ENCODE measurements at regions not wholly inside any gene's neighbourhood (a gene's known extent, or its start where the extent isn't known, plus 50 kb on each side); places are given as distances from the start of the nearest gene placed in this dataset.

GRCh38 chr18:39713961-39714360, 2148.4 kb upstream of the CELF4 start:
- TF ChIP-seq NRF1 (conservative IDR thresholded peaks at IDR 0.05; ENCODE audit: low read depth, low read length) (no peak), CTCF (IDR thresholded peaks at IDR 0.05 in 2 of 3, conservative IDR thresholded peaks at IDR 0.05 in 1 of 3; ENCODE audit: control insufficient read depth in 2 of 3, extremely low read depth in 1 of 3, insufficient read depth in 1 of 3, low read depth in 3 of 3, low read length in 3 of 3) (no peak), ZBED1 (IDR thresholded peaks at IDR 0.05; ENCODE audit: borderline replicate concordance) (no peak), RAD21 (IDR thresholded peaks at IDR 0.05; ENCODE audit: insufficient read depth, low read depth, low read length) (no peak), HSF1 (IDR thresholded peaks at IDR 0.05; ENCODE audit: low read depth, low read length) (no peak), EP300 (IDR thresholded peaks at IDR 0.05; ENCODE audit: borderline replicate concordance in 1 of 2, control insufficient read depth in 1 of 2, low read depth in 2 of 2, low read length in 2 of 2) (no peak), CBFB (IDR thresholded peaks at IDR 0.05; ENCODE audit: low read depth) (no peak)

All from GM12878 (cell line).